ENCODE measurements at regions not wholly inside any gene's neighbourhood (a gene's known extent, or its start where the extent isn't known, plus 50 kb on each side); places are given as distances from the start of the nearest gene placed in this dataset.

- no peaks in the 10 kb centered on the region for H3K9me3 Mint-ChIP-seq (ENCODE audit: insufficient read depth)
- no peak for ATAC-seq
- no peak for DNase-seq
- no peaks in the 10 kb centered on the region for H3K36me3 Mint-ChIP-seq (ENCODE audit: low read depth)
- POLR2A ChIA-PET, result no interaction called here
- peaks cover 18% of the 10 kb centered on the region for H3K4me1 Mint-ChIP-seq (ENCODE audit: low read depth)
- no peak overlapping the region for H3K4me3 Mint-ChIP-seq
- no peaks in the 10 kb centered on the region for H3K27me3 Mint-ChIP-seq (ENCODE audit: low read depth)
- CTCF ChIA-PET, result interaction anchor here (1.5 to 3.6 kb wide), 2 partner anchors 28 to 44 kb away, joined by 4 to 18 read pairs; no protein-coding TSS in a partner anchor
- no peak overlapping the region for H3K27ac Mint-ChIP-seq
Observed at GRCh38 chr1:229183588-229183987, 87.3 kb upstream of the RAB4A start.

GRCh38 chr1:229184066-229184465 is 86.8 kb upstream of the RAB4A start:
- Mint-ChIP-seq H3K36me3 (ENCODE audit: low read depth) (no peaks in the 10 kb centered on the region), H3K9me3 (ENCODE audit: insufficient read depth) (no peaks in the 10 kb centered on the region), H3K4me1 (ENCODE audit: low read depth) (peaks cover 18% of the 10 kb centered on the region), H3K4me3 (no peak overlapping the region), H3K27me3 (ENCODE audit: low read depth) (peaks cover 3% of the 10 kb centered on the region), H3K27ac (no peak overlapping the region)
- POLR2A ChIA-PET, result no interaction called here
- ATAC-seq (no peak), DNase-seq (no peak)
- CTCF ChIA-PET, result interaction anchor here (1.5 to 3.6 kb wide), 2 partner anchors 28 to 43 kb away, joined by 4 to 18 read pairs; no protein-coding TSS in a partner anchor

GRCh38 chr1:229185963-229186362 is 84.9 kb upstream of the RAB4A start:
- no peaks in the 10 kb centered on the region for H3K9me3 Mint-ChIP-seq (ENCODE audit: insufficient read depth)
- H3K36me3 Mint-ChIP-seq (ENCODE audit: low read depth), result no peaks in the 10 kb centered on the region
- ChIA-PET POLR2A (interaction anchor here (1.3 kb wide), 1 partner anchor 19 kb away, joined by 3 read pairs; no protein-coding TSS in a partner anchor), CTCF (interaction anchor here (1.2 to 3.6 kb wide), 4 partner anchors 29 to 451 kb away, joined by 3 to 18 read pairs (median 6); partner anchors contain the start of gene RHOU)
- H3K27ac Mint-ChIP-seq, result peak overlapping the region; percentile 73
- peaks cover 18% of the 10 kb centered on the region for H3K4me1 Mint-ChIP-seq (ENCODE audit: low read depth)
- no peak for ATAC-seq
- peaks cover 7% of the 10 kb centered on the region for H3K27me3 Mint-ChIP-seq (ENCODE audit: low read depth)
- no peak for DNase-seq
- H3K4me3 Mint-ChIP-seq, result no peak overlapping the region

GRCh38 chr1:229186373-229187056 is 84.4 kb upstream of the RAB4A start:
- DNase-seq (peak; percentile 64), ATAC-seq (peak; percentile 98)
- POLR2A ChIA-PET, result interaction anchor here (0.6 to 1.3 kb wide), 2 partner anchors 13 to 19 kb away, joined by 3 read pairs; no protein-coding TSS in a partner anchor
- H3K4me3 Mint-ChIP-seq, result no peak overlapping the region
- no peaks in the 10 kb centered on the region for H3K36me3 Mint-ChIP-seq (ENCODE audit: low read depth)
- peaks cover 7% of the 10 kb centered on the region for H3K27me3 Mint-ChIP-seq (ENCODE audit: low read depth)
- H3K9me3 Mint-ChIP-seq (ENCODE audit: insufficient read depth), result no peaks in the 10 kb centered on the region
- H3K27ac Mint-ChIP-seq, result peak overlapping the region; percentile 73
- CTCF ChIA-PET, result interaction anchor here (1.2 to 3.6 kb wide), 5 partner anchors 30 to 451 kb away, joined by 3 to 18 read pairs (median 6); partner anchors contain the start of gene RHOU
- peaks cover 21% of the 10 kb centered on the region for H3K4me1 Mint-ChIP-seq (ENCODE audit: low read depth)

GRCh38 chr1:229190057-229190575 is 80.8 kb upstream of the RAB4A start:
- ChIA-PET CTCF (no interaction called here), POLR2A (no interaction called here)
- H3K27me3 Mint-ChIP-seq (ENCODE audit: low read depth), result peaks cover 16% of the 10 kb centered on the region
- no peak overlapping the region for H3K4me3 Mint-ChIP-seq
- no peaks in the 10 kb centered on the region for H3K36me3 Mint-ChIP-seq (ENCODE audit: low read depth)
- H3K9me3 Mint-ChIP-seq (ENCODE audit: insufficient read depth), result no peaks in the 10 kb centered on the region
- no peak overlapping the region for H3K27ac Mint-ChIP-seq
- peaks cover 30% of the 10 kb centered on the region for H3K4me1 Mint-ChIP-seq (ENCODE audit: low read depth)
- ATAC-seq (no peak), DNase-seq (no peak)

- ChIA-PET POLR2A (no interaction called here), CTCF (no interaction called here)
- Mint-ChIP-seq H3K36me3 (ENCODE audit: low read depth) (no peaks in the 10 kb centered on the region), H3K27ac (no peak overlapping the region), H3K9me3 (ENCODE audit: insufficient read depth) (no peaks in the 10 kb centered on the region), H3K27me3 (ENCODE audit: low read depth) (peaks cover 18% of the 10 kb centered on the region), H3K4me3 (no peak overlapping the region), H3K4me1 (ENCODE audit: low read depth) (peaks cover 23% of the 10 kb centered on the region)
- ATAC-seq (no peak), DNase-seq (no peak)
Observed at GRCh38 chr1:229191066-229191674, 79.7 kb upstream of the RAB4A start.

GRCh38 chr1:229192031-229192430 is 78.9 kb upstream of the RAB4A start:
- Mint-ChIP-seq H3K4me1 (ENCODE audit: low read depth) (peaks cover 15% of the 10 kb centered on the region), H3K27ac (no peak overlapping the region), H3K4me3 (no peak overlapping the region), H3K36me3 (ENCODE audit: low read depth) (no peaks in the 10 kb centered on the region), H3K9me3 (ENCODE audit: insufficient read depth) (no peaks in the 10 kb centered on the region), H3K27me3 (ENCODE audit: low read depth) (peaks cover 18% of the 10 kb centered on the region)
- no peak for ATAC-seq
- POLR2A ChIA-PET, result no interaction called here
- CTCF ChIA-PET, result interaction anchor here (1.8 kb wide), 1 partner anchor 35 kb away, joined by 11 read pairs; no protein-coding TSS in a partner anchor
- DNase-seq, result no peak

GRCh38 chr1:229192853-229193252 is 78.1 kb upstream of the RAB4A start:
- H3K4me1 Mint-ChIP-seq (ENCODE audit: low read depth), result peaks cover 12% of the 10 kb centered on the region
- H3K4me3 Mint-ChIP-seq, result no peak overlapping the region
- DNase-seq, result no peak
- no peaks in the 10 kb centered on the region for H3K9me3 Mint-ChIP-seq (ENCODE audit: insufficient read depth)
- CTCF ChIA-PET, result interaction anchor here (0.8 to 1.8 kb wide), 3 partner anchors 11 to 34 kb away, joined by 3 to 11 read pairs (median 3); no protein-coding TSS in a partner anchor
- no peaks in the 10 kb centered on the region for H3K36me3 Mint-ChIP-seq (ENCODE audit: low read depth)
- H3K27ac Mint-ChIP-seq, result no peak overlapping the region
- POLR2A ChIA-PET, result no interaction called here
- no peak for ATAC-seq
- peaks cover 18% of the 10 kb centered on the region for H3K27me3 Mint-ChIP-seq (ENCODE audit: low read depth)

- ChIA-PET POLR2A (no interaction called here), CTCF (no interaction called here)
- H3K9me3 Mint-ChIP-seq (ENCODE audit: insufficient read depth), result no peaks in the 10 kb centered on the region
- no peaks in the 10 kb centered on the region for H3K36me3 Mint-ChIP-seq (ENCODE audit: low read depth)
- peaks cover 15% of the 10 kb centered on the region for H3K27me3 Mint-ChIP-seq (ENCODE audit: low read depth)
- peaks cover 12% of the 10 kb centered on the region for H3K4me1 Mint-ChIP-seq (ENCODE audit: low read depth)
- no peak for ATAC-seq
- no peak overlapping the region for H3K27ac Mint-ChIP-seq
- no peak for DNase-seq
- H3K4me3 Mint-ChIP-seq, result no peak overlapping the region
Observed at GRCh38 chr1:229194096-229194495, 76.8 kb upstream of the RAB4A start.

- H3K4me1 Mint-ChIP-seq (ENCODE audit: low read depth), result peaks cover 22% of the 10 kb centered on the region
Observed at GRCh38 chr1:229195246-229195645, 75.7 kb upstream of the RAB4A start.

GRCh38 chr1:229196404-229197264 is 74.3 kb upstream of the RAB4A start:
- Mint-ChIP-seq H3K27ac (no peak overlapping the region), H3K4me1 (ENCODE audit: low read depth) (peaks cover 25% of the 10 kb centered on the region)
- CTCF ChIA-PET, result no interaction called here

More at GRCh38 chr1:229195246-229195645, 75.7 kb upstream of the RAB4A start:
- ChIA-PET POLR2A (no interaction called here), CTCF (no interaction called here)
- H3K9me3 Mint-ChIP-seq (ENCODE audit: insufficient read depth), result no peaks in the 10 kb centered on the region
- H3K4me3 Mint-ChIP-seq, result no peak overlapping the region
- H3K27me3 Mint-ChIP-seq (ENCODE audit: low read depth), result peaks cover 11% of the 10 kb centered on the region
- DNase-seq, result no peak
- no peak overlapping the region for H3K27ac Mint-ChIP-seq
- H3K36me3 Mint-ChIP-seq (ENCODE audit: low read depth), result no peaks in the 10 kb centered on the region
- no peak for ATAC-seq

More at GRCh38 chr1:229196404-229197264, 74.3 kb upstream of the RAB4A start:
- DNase-seq (no peak), ATAC-seq (no peak)
- H3K36me3 Mint-ChIP-seq (ENCODE audit: low read depth), result no peaks in the 10 kb centered on the region
- peaks cover 16% of the 10 kb centered on the region for H3K27me3 Mint-ChIP-seq (ENCODE audit: low read depth)
- H3K9me3 Mint-ChIP-seq (ENCODE audit: insufficient read depth), result no peaks in the 10 kb centered on the region
- POLR2A ChIA-PET, result no interaction called here
- no peak overlapping the region for H3K4me3 Mint-ChIP-seq
